GM18867 (cell line): ENCODE measurements at regions not wholly inside any gene's neighbourhood (a gene's known extent, or its start where the extent isn't known, plus 50 kb on each side); places are given as distances from the start of the nearest gene placed in this dataset.
A peak's percentile ranks its signal among the peaks of the same experiment; 100 is the strongest.

ENCODE experiments used
- ATAC-seq: cut with Tn5 transposase; IDR thresholded peaks from one replicate; pipeline ENCODE4 v1.9.1; 2021; ENCODE audit warnings: mild to moderate bottlenecking, moderate library complexity; ENCODE audit not compliant: unreplicated experiment

DNA sequence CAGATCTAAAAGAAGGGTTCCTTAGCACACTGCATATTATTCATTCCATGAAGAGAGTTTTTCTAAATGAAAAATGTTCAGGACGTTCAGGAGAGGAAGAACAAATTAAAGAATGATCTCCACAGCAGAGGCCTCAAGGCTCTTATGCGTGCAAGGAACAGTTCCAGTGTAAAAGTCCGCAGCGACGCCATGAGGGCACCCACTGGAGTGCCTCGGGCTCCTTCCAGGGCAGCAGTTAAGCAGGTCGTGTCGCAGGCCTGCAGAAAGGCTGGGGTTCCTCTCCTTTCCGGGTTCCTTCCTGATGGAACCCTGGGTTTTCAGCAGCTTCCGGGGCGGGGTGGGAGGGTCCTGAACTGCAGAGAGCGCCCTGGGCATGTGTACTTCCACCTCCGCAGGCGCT, 87.1 kb upstream of the SELENOP start:
- no peak for ATAC-seq

DNA sequence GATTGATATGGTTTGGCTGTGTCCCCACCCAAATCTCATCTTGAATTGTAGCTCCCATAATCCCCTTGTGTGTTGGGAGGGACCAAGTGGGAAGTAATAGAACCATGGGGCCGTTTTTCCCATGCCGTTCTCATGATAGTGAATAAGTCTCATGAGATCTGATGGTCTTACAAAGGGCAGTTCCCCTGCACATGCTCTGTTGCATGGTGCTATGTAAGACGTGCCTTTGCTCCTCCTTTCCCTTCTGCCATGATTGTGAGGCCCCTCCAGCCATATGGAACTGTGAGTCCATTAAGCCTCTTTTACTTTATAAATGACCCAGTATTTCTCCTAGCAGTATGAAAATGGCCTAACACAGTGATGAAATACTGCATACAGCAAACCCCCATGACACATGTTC, 84.8 kb upstream of the SELENOP start:
- ATAC-seq: no peak

DNA sequence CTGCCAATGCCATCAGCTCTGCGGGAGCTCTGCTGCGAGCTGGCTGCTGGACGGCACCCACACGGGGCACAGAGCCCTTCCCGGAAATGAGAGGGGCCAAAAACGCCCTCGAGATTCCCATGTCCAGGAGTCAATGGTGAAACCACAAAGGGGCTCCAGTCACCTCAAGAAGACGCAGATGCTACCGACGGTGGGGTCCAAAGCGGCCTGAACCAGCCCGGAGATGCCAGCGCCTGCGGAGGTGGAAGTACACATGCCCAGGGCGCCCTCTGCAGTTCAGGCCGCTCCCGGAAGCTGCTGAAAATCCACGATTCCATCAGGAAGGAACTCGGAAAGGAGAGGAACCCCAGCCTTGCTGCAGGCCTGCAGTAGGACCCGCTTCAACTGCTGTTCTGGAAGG, 82.4 kb upstream of the SELENOP start:
- no peak for ATAC-seq

DNA sequence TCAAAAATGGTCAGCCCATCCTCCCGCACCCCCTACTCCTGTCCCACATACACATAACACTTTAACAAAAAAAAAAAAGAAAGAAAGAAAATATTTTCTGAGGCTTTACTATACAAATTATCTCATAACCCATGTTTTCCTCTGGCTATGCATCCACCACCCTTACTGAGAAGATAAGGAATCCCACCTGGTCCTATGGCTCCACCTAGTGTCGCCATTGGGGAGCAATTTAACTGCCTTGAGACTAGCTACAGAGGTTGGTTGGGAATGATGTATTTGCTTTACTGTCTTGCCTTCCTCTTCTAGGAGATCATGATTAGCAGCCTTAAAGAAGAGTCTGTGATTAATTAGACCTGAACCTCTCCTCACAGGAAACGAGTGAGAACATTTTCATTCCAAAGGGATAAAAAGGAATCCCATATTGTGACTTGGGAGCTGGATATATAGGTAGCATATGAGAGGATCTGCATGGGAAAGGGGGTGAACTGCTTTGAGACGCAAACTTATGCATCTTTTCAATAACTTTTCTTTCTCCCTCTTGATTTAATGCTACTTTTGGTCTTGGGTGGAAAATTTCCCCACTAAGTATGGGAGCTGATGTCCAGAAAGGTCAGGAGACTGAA, 77.7 kb upstream of the SELENOP start:
- peak; percentile 91 for ATAC-seq

DNA sequence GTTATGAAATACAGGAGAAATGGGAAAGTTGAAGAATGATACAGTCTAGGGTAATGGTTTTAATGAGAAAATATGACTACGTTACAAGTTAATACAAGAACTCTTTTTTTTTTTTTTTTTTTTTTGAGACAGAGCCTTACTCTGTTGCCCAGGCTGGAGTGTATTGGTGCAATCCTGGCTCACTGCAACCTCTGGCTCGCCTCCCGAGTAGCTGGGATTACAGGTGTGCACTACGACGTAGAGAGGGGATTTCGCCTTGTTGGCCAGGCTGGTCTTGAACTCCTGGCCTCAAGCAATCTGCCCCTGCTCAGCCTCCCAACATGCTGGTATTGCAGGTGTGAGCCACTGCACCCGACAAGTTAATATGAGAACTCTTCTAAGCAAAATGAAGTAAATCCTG, 77.1 kb upstream of the SELENOP start:
- ATAC-seq: no peak

DNA sequence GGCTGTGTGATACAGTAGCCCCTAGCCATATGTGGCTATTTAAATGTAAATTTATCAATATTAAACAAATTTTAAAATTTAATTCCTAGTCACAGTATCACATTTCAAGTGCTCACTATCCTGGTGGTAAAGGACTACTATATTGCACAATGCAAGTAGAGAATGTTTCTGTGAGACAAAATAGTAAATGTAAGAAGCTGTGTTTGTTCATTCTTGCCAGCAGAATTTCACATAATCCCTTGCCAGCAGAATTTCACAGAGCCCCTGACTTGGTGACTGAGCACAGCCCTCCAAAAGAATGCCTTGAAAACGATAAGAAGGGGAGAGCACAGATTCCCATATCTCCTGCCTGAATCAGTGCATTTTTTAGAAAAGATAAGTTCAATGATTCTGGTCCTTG, 75.9 kb upstream of the SELENOP start:
- no peak for ATAC-seq

DNA sequence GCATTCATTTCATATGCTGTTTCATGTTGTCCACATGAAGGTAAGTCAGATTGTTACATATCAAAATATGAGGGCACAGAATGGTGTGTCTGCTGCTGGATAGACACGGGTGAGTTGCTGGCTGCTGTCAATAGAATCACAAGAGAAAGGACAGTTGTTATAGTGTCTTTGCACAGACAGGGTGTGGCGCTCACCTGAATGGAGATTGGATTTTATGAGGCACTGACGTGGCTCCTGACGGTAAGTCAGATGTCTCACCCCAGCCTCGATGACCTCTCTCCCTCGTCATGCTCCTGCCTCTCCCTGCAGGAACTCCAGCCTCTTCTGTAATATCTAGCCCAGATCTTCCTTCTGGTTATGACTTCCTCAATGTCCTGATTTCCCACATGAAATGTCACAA, 75.4 kb upstream of the SELENOP start:
- ATAC-seq: no peak

DNA sequence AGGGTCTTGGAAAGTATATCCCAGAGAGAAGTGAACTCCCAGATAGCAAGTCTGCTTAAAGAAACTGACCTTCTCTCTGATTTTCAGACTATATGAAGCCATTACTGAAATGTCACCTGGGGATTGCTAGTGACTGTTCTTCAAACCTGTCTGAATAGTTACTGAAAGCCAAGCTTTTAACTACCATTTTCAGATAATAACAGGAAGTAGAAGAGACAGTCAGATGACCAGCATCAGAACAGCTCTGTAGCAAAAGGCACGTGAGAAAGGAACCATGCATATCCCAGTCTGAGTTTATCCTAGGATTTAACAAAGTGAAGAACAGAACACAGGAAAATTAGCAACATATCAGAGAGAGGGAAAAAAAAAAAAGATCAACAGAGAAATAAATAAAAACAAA, 74.9 kb upstream of the SELENOP start:
- peak; percentile 56 for ATAC-seq

DNA sequence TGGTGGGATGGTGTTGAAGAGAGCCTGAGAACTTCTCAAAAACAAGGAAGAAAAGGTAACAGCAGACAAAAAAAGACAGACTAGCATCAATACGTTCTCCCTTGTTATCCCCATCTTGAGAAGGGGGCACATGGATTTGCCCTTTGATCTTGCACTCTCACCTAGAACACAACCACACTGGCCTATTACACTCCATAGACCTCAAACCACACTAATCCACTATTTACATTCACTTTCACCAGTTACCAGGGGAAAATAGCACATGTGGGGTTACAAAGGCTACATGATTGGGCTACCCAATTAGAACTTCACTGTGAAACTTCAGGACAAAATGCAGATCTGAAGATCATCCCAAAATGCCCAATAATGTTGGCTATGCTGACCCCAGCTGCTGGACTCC, 72.6 kb upstream of the SELENOP start:
- no peak for ATAC-seq

DNA sequence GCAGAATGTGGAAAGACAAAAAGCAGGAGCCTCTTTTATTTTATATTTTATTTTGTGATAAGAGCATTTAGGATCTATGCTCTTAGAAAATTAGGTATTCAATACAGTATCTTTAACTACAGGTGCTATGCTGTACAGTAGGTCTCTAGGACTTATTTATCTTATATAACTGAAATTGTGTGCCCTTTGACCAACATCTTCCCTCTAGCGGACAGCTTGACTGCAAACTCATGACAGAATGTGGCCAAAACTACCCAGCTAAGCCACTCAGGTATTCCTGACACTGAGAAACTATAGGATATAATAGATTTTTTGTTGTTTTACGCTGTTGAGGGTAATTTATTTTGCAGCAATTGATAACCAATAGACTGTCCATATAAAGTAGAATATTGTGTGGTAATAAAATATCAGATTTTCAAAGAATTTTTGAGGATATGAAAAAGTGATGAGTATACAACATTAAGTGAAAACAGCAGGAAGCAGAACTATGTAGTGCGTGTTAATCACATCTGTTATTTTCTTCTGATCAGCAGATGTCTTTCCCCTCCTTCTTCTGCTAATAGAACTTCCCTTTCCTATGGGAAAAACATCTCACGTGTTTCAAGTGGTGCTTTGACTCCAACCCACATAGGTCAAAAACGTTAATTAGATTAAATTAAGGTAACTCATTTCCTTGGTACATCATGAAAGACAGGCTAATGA, 69.9 kb upstream of the SELENOP start:
- no peak for ATAC-seq

DNA sequence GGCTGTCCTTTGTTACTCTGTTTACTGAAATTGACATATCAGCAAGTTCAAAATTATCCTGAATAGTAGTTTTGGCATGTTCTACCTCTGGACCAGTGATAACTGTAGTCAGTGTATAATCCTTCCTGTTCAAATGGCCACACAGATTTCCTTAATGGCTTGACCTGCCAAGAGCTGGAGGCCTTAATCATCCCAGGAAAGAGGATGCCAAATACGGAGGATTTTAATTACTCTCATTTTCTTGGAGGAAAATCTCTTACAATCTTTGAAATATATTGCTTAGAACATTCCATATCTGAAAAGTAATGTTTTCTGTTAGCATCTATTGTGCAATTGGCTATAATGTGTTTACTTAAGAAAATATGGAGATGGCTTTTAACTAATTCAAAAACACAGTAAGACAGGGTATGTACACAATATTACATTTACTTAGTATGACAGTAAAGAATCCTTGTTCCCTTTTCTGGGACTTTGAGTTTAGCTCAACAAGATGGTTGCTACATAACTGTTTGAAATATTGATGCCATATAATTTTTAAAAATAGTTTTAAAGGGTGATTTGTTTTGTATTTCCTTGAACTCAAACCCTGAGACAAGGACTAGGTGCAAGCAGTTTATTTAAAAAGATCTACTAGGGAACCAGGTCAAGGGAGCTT, 68.9 kb upstream of the SELENOP start:
- no peak for ATAC-seq

DNA sequence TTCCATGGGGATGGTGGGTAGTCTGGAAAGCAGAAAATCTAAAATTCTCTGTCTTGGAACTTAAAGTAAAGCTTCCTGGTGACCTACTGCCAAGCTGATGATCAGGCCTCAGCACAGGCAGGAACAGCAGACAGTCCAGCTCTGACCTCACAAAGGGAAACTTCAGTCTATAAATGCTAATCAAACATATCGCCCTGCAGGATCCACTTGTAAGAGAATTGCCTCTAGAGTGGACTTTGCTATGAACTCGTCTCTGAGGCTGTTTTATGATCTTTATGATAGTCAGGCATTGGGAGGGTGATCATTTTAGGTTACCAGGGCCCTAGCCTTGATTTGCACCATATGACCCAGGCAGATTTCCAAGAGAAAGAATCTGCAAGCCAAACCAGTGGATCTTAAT, 67.6 kb upstream of the SELENOP start:
- ATAC-seq: no peak

DNA sequence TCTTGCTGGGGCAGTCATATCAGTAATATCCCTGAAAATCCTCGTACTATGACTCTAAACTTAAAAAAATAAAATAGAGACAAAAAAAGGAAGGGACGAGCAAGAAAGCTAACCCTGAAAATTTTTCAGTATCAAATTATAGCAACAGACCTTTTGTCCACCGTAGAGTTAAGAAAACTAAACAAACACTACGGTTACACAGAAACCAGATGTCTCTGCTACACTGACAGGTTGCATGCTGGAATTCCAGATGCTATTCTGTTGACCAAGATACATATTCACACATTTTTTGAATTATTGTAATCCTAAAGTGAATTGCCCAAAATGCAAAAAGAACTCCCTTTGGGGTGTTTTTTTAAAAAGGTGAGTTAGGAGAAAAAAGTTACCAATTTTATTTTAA, 66.9 kb upstream of the SELENOP start:
- no peak for ATAC-seq

DNA sequence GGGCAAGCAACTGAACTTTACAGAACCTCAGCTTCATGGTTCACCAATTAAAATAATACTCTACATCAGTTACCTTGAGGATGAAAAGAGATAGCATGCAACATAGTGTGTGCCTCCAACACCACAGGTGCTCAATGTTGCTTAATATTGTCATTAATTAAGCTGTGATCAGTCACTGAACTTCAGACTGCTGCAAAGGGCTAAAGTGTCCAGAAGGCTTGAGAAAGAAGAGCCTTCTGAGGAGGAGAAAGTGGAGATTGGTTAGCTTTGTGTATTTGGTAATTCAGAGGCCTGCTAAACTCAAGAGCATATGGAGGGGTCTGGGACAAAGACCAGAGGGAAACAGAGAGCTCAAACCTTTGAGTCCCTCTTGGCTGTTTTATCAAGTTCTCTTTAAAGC, 66.3 kb upstream of the SELENOP start:
- ATAC-seq: no peak

DNA sequence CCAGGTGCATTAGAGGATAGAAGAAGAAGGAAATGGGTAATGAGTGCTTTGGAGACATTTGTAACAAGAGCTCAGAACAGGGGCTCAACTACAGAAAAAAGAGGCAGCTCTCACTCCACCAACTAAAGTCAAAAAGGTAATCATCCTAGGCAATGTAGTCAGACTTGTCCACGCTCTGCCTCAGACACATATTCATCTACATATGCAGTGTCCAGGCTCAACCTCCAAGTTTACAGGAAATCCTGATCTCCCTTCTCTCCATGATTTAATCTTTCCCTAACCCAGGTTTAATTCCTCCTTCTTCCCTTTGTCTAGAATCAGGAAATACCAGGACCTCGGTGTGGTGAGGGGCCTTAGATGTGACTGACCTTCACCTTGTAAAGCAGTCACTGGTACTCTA, 65.7 kb upstream of the SELENOP start:
- ATAC-seq: no peak

DNA sequence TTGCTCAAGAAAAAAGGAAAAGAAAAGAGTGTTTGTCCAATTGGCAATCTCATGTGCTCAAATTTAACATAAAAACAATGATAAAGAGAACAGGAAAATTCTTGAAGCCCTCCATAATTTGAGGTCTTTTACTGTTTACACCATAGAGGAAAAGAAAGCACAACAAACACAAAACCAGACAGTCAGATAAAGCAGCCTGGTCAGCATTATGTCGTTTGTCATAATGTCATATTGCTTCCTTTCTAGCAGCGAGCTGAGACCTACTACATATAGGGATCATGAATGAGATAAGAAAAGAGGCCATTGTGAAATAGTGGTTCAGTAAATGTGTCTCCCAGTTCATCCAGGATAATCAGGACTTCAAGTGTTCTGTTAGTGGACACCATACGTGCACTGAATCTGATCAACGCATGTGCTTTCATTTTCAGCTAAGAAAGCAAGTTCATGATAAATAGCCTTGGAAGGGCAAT, 64.7 kb upstream of the SELENOP start:
- ATAC-seq: no peak

DNA sequence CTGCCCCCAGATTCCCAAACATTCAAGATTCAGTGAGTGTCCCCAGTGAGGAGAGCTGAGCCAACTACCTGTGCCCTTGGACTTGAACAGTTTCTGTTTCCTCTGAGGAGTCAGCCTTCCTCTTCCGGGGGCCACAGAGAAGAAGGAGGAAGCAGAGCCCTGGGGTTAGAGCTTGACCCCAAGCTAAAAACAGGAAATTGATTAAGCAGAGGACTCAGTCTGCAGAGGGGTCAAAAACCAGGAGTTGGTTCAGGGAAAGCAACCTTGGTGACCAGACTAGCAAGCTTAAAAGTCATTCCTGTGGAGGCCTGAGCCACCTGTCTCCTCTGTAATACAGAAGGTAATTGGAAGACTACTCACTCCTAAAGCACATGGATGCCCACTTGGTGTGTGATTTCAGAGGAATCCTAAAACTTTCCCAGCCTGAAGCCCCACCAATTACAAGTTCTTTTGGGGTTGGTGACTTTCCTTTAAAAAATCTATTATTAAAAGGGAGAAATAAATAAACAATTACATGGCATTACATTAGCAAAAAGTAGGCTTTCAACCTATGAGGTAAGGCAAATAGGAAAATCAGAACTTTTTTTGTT, 64.2 kb upstream of the SELENOP start:
- no peak for ATAC-seq

DNA sequence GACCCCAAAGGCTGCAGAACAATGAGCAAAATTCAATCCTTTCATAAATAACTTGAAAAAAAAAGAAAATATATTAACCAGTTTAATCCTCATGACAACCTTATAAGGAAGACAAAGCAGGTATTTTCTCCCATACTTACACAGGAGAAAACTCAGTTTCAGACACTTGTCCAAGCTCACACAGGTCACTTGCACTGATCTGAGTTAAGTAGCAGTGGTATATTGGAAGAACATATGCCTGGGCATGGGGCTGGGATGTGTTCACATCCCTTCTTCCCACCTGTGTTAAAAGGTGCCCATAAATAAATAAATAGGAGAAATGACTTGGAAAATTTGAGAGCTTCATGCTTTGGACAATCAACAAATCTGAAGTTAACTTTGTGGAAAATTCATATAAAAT, 63.5 kb upstream of the SELENOP start:
- ATAC-seq: no peak

DNA sequence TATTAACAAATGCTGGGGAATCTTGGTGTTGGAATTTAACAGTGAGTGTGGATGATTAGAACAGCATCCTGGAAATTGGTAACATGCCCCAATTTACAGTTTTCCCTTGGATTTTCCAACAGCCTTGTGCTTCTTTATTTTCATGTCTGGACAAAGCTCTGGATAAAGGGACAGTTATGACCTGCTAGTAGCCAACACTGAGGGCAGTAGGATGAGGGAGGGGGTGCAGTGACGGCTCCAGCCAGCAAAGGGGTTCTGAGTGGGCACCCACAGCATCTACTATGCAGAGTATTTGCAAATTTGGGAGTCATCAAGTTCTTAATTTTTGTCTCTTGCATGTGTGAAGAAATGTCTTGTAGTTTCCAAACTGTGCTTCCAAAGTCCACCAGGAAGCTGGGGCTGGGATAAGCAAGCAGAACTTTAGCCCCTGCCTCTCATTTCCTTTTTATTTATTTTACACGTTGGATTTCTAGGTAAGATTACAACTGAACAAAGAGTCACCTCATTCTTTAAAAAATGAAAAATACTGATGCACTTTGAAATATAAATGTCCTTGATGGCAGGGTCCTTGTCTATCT, 63.0 kb upstream of the SELENOP start:
- no peak for ATAC-seq

DNA sequence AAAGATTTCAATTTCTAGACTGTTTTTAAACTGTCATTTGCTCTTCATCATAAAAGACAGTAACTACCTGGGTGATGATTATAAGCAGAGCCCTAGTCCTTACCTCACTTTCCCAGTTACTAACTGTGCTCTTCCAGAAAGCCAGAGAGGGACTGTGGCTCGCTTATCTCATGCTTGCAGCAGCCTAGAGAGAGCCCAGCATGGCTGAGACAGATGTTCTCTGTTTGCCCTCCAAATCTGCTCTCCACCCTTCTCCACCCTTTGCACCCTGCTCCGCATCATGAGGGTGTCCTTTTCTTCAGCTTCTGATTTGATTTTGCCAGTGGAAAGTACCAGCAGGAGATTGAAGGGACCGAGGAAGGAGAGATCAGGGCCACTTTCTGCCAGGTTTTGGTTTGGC, 61.2 kb upstream of the SELENOP start:
- no peak for ATAC-seq

DNA sequence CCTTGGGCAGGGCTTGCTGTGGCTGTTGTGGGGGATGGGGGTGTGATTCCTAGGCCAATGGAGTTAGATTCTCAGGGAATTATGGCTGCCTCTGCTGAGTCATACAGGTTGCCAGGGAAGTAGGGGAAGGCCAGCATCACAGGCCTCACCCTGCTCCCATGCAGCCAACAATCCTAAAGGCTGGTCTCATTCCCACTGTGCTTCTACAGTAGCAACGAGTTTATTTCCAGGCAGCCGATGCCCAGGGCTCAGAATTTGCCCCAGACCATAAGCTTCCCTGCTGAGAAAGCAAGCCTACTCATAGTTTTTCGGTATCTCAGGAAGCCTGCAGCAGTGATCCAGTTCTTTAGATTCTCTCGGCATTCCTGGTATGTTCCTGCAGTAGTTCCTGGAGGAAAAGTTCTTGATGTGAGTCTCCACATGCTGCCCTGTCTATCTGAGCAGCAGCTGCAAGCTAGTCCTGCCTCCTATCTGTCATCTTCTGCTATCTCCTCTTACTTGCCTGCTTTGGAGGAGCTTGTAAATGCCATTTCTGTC, 59.3 kb upstream of the SELENOP start:
- ATAC-seq: no peak
